Liver (tissue), 8 donors: ENCODE measurements at regions not wholly inside any gene's neighbourhood (a gene's known extent, or its start where the extent isn't known, plus 50 kb on each side); places are given as distances from the start of the nearest gene placed in this dataset.

Source experiments
- DNase-seq: peaks from one replicate; pipeline ENCODE4 v3.0.0-alpha.2; 2017; ENCODE audit warnings: low spot score
- H3K27ac ChIP-seq, 2 donors: one replicate each; pipeline ENCODE4 v1.7.0; 2013; ENCODE audit warnings: inconsistent platforms in 2 of 2, low read length in 2 of 2, control low read depth in 1 of 2, low read depth in 1 of 2, mild to moderate bottlenecking in 1 of 2
- H3K27me3 ChIP-seq, 4 donors: one replicate each; pipeline versions ENCODE4 v1.6.1 to v1.7.0; 2013; ENCODE audit warnings: low read length in 3 of 4, inconsistent platforms in 1 of 4, mild to moderate bottlenecking in 1 of 4, moderate library complexity in 1 of 4; ENCODE audit not compliant: control insufficient read depth in 4 of 4, insufficient read depth in 4 of 4
- H3K36me3 ChIP-seq, 4 donors: one replicate each; pipeline versions ENCODE4 v1.6.1 to v1.7.0; 2013; ENCODE audit warnings: low read length in 3 of 4, mild to moderate bottlenecking in 3 of 4, low read depth in 1 of 4, moderate library complexity in 1 of 4; ENCODE audit not compliant: control insufficient read depth in 4 of 4, insufficient read depth in 3 of 4
- H3K4me1 ChIP-seq, 4 donors: one replicate each; pipeline versions ENCODE4 v1.6.1 to v1.7.0; 2013; ENCODE audit warnings: low read length in 3 of 4, mild to moderate bottlenecking in 3 of 4, moderate library complexity in 1 of 4; ENCODE audit not compliant: control insufficient read depth in 4 of 4, insufficient read depth in 4 of 4
- H3K4me3 ChIP-seq, 3 donors: one replicate each; pipeline versions ENCODE4 v1.6.1 to v1.7.0; 2013; ENCODE audit warnings: low read length in 3 of 3, control low read depth in 1 of 3, low read depth in 1 of 3, mild to moderate bottlenecking in 1 of 3
- H3K9ac ChIP-seq, 2 donors: one replicate each; pipeline ENCODE4 v1.7.0; 2013; ENCODE audit warnings: low read length in 2 of 2, mild to moderate bottlenecking in 2 of 2, moderate library complexity in 2 of 2, control low read depth in 1 of 2, low read depth in 1 of 2
- H3K9me3 ChIP-seq, 4 donors: one replicate each; pipeline versions ENCODE4 v1.6.1 to v1.7.0; 2013; ENCODE audit warnings: low read length in 3 of 4; ENCODE audit not compliant: control insufficient read depth in 4 of 4
- FOXA2 ChIP-seq: IDR thresholded peaks from 2 replicates; pipeline ENCODE4 v1.6.1; 2016; ENCODE audit warnings: antibody characterized with exemption
- GABPA ChIP-seq, 2 donors: IDR thresholded peaks in 1 of 2; conservative IDR thresholded peaks in 1 of 2; 2 replicates each; pipeline ENCODE4 v1.6.1; 2016; ENCODE audit warnings: antibody characterized with exemption in 2 of 2, mild to moderate bottlenecking in 1 of 2, moderate library complexity in 1 of 2
- HNF4G ChIP-seq: IDR thresholded peaks from 2 replicates; pipeline ENCODE4 v1.6.1; 2016; ENCODE audit warnings: antibody characterized with exemption
- NR2F2 ChIP-seq: IDR thresholded peaks from 2 replicates; pipeline ENCODE4 v1.6.1; 2016; ENCODE audit warnings: antibody characterized with exemption
- RAD21 ChIP-seq, 2 donors: IDR thresholded peaks; 2 replicates each; pipeline ENCODE4 v1.6.1; 2016; ENCODE audit warnings: antibody characterized with exemption in 2 of 2, mild to moderate bottlenecking in 2 of 2
- RXRA ChIP-seq, 2 donors: IDR thresholded peaks; 2 replicates each; pipeline ENCODE4 v1.6.1; 2017 to 2018; ENCODE audit warnings: antibody characterized with exemption in 2 of 2, mild to moderate bottlenecking in 1 of 2
- SP1 ChIP-seq: IDR thresholded peaks from 2 replicates; pipeline ENCODE4 v1.6.1; 2018; ENCODE audit warnings: antibody characterized with exemption, mild to moderate bottlenecking
- YY1 ChIP-seq: IDR thresholded peaks from 2 replicates; pipeline ENCODE4 v1.6.1; 2016; ENCODE audit warnings: antibody characterized with exemption, mild to moderate bottlenecking
- WGBS: extraction: QIAGEN DNeasy Blood & Tissue Kit; methylation state at CpG from one replicate; pipeline ENCODE4 v1.1.7; 2013; 5-methylcytosine and 5-hydroxymethylcytosine counted together
- TF ChIP-seq, protein P1 (sequence below): fragments of 150-350 bp; IDR thresholded peaks from 2 replicates; pipeline ENCODE4 v1.5.1; 2017; ENCODE audit warnings: improper control_type of control experiment, low read depth, low read length; ENCODE audit not compliant: missing input control
- TF ChIP-seq, protein P2 (sequence below): IDR thresholded peaks from 2 replicates; pipeline ENCODE4 v1.6.1; 2016; ENCODE audit warnings: antibody characterized with exemption
- donor health status: healthy.
- donor health status: healthy.
- donor health status: healthy.
- donor health status: healthy.
- donor health status: healthy.

DNA sequence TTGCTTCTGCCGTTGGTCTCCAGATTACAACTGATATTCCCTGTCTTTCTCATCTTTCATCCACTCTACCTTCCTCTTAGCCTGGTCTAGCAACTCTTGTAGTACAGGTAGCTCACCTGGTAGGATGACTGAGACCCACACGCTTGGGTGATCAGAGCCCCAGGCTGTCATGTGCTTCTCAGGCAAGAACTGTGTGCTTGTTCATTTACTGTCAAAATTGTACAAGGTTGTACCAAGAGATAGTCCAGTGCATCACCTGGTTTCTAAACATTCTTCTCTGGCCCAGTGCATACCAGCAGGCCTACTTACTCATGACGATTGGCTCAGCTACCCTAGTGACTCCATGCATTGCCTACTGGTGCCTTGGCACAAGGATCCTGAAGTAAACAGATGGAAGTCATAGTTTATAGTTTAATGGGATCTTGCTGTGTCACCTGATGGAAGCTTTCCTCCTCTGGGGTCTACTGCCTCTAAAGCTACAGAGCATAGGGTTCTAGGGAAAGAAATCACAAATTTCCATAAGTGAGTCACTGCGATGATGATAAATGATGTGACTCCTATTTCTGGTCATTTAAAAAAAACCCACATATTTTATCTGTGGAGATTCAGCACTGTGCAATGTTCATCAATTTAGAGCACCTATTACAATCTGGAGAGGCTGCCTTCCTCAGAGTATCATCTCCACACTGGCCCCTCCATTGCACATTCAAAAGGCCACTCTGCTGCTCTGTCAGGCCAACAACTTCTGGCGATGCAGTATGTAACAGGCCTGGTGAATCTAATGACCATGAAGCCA, 481.8 kb upstream of the MEIS1 start:
- Histone ChIP-seq H3K36me3 (no peaks in the 10 kb centered on the region), H3K4me3 (no peak overlapping the region), H3K9ac (no peak overlapping the region), H3K27ac (no peak overlapping the region), H3K27me3 (no peaks in the 10 kb centered on the region), H3K9me3 (peaks cover 0 to 4% (median 1%) of the 10 kb centered on the region in 4 donors), H3K4me1 (no peaks in the 10 kb centered on the region)
- TF ChIP-seq YY1 (no peak), SP1 (no peak), RXRA (IDR thresholded peaks at IDR 0.05) (no peak), NR2F2 (no peak), GABPA (IDR thresholded peaks at IDR 0.05 in 1 of 2, conservative IDR thresholded peaks at IDR 0.05 in 1 of 2) (no peak)
- TF ChIP-seq, protein P1, sequence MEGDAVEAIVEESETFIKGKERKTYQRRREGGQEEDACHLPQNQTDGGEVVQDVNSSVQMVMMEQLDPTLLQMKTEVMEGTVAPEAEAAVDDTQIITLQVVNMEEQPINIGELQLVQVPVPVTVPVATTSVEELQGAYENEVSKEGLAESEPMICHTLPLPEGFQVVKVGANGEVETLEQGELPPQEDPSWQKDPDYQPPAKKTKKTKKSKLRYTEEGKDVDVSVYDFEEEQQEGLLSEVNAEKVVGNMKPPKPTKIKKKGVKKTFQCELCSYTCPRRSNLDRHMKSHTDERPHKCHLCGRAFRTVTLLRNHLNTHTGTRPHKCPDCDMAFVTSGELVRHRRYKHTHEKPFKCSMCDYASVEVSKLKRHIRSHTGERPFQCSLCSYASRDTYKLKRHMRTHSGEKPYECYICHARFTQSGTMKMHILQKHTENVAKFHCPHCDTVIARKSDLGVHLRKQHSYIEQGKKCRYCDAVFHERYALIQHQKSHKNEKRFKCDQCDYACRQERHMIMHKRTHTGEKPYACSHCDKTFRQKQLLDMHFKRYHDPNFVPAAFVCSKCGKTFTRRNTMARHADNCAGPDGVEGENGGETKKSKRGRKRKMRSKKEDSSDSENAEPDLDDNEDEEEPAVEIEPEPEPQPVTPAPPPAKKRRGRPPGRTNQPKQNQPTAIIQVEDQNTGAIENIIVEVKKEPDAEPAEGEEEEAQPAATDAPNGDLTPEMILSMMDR = no peak
- DNase-seq = no peak
- 90% methylated on average over 5 of the region's 5 CpGs for WGBS

DNA sequence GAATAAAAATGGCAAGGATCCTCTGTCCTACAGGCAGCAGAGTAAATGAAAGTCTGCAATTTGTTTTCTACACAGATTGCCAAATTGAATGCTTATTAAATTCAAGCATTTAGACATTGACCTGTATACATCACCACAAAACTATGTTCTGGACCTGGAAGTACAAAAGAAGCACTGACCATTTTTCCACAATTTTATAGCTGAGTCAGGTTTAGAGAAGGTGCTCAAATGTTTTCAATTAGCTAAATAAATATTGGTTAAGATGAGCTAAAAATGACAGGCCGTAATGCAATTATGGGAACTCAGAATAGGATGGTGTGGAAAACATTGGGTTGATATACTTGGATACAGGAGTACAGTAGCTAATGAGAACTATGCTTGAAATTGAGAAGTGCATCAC, 490.7 kb upstream of the MEIS1 start:
- H3K27ac ChIP-seq = no peak overlapping the region
- no peak overlapping the region for H3K9ac ChIP-seq
- DNase-seq = no peak
- 95% methylated on average over 1 of the region's 1 CpG for WGBS
- H3K9me3 ChIP-seq = peaks cover 0 to 4% (median 0%) of the 10 kb centered on the region in 4 donors
- H3K4me1 ChIP-seq = no peaks in the 10 kb centered on the region
- H3K27me3 ChIP-seq = no peaks in the 10 kb centered on the region
- TF ChIP-seq FOXA2 (no peak), RAD21 (IDR thresholded peaks at IDR 0.05) (no peak)
- no peak overlapping the region for H3K4me3 ChIP-seq
- no peaks in the 10 kb centered on the region for H3K36me3 ChIP-seq

DNA sequence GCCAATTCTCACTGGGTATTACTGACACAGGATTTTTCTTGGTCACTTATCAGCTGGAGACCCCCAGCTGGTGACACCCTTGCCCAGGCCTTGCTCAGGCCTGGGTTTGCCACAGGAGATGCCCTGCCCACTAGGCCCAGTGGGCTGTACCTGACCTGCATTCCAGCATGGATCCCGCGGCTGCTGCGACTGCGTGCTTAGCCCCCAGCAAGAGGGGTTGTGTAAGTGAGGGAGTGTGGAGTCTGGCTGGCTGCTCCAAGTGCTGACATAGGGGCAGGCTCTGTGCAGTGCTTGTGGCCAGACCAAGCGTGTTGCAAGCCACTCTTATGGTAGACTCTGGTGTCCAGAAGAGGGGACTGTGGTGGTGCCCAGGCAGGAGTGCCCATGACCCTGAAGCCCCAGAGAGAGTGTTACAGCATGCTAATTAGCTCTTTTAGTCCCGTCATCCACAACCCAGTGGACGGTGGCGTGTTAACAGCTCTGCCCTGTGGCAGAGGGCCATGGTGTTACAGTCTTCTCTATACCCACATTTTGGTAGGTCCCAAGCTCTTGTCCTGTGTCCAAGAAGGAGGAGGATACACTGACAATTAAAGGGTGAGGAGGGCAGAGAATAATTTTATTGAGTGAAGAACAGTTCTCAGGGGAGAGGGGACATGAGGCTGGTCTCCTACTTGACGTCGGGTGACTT, 491.7 kb upstream of the MEIS1 start:
- Histone ChIP-seq H3K27me3 (no peaks in the 10 kb centered on the region), H3K4me3 (no peak overlapping the region), H3K27ac (no peak overlapping the region), H3K4me1 (no peaks in the 10 kb centered on the region), H3K36me3 (no peaks in the 10 kb centered on the region), H3K9ac (no peak overlapping the region), H3K9me3 (peaks cover 0 to 4% (median 0%) of the 10 kb centered on the region in 4 donors)
- DNase-seq = peak; percentile 10
- WGBS = 97% methylated on average over 10 of the region's 10 CpGs
- TF ChIP-seq FOXA2 (no peak), HNF4G (no peak), RXRA (IDR thresholded peaks at IDR 0.05) (no peak)
- TF ChIP-seq, protein P2, sequence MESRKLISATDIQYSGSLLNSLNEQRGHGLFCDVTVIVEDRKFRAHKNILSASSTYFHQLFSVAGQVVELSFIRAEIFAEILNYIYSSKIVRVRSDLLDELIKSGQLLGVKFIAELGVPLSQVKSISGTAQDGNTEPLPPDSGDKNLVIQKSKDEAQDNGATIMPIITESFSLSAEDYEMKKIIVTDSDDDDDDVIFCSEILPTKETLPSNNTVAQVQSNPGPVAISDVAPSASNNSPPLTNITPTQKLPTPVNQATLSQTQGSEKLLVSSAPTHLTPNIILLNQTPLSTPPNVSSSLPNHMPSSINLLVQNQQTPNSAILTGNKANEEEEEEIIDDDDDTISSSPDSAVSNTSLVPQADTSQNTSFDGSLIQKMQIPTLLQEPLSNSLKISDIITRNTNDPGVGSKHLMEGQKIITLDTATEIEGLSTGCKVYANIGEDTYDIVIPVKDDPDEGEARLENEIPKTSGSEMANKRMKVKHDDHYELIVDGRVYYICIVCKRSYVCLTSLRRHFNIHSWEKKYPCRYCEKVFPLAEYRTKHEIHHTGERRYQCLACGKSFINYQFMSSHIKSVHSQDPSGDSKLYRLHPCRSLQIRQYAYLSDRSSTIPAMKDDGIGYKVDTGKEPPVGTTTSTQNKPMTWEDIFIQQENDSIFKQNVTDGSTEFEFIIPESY = no peak
- TF ChIP-seq, protein P1 = no peak
